Gastroesophageal sphincter (tissue), 3 donors: ENCODE measurements at regions not wholly inside any gene's neighbourhood (a gene's known extent, or its start where the extent isn't known, plus 50 kb on each side); places are given as distances from the start of the nearest gene placed in this dataset.

ENCODE experiments used
- EP300 ChIP-seq: sonication (generic); formaldehyde crosslinking; IDR thresholded peaks from one replicate; pipeline ENCODE4 v1.6.1; 2017; ENCODE audit warnings: antibody characterized with exemption, mild to moderate bottlenecking
- POLR2AphosphoS5 ChIP-seq: sonication (generic); formaldehyde crosslinking; IDR thresholded peaks from one replicate; pipeline ENCODE4 v1.6.1; 2017; ENCODE audit warnings: antibody characterized with exemption
- TF ChIP-seq, protein P1 (sequence below), 4 experiments: fragments of 200-600 bp in 2 of 4; fragments of 450-650 bp in 2 of 4; sonication (generic) in 1 of 4; IDR thresholded peaks; one replicate each; pipeline ENCODE4 v1.5.1; 2017 to 2019; ENCODE audit warnings: antibody characterized with exemption in 4 of 4, mild to moderate bottlenecking in 2 of 4, moderate library complexity in 2 of 4

GRCh38 chr12:77401770-77402081 lies 336.4 kb upstream of the E2F7 start:
- TF ChIP-seq, protein P1, sequence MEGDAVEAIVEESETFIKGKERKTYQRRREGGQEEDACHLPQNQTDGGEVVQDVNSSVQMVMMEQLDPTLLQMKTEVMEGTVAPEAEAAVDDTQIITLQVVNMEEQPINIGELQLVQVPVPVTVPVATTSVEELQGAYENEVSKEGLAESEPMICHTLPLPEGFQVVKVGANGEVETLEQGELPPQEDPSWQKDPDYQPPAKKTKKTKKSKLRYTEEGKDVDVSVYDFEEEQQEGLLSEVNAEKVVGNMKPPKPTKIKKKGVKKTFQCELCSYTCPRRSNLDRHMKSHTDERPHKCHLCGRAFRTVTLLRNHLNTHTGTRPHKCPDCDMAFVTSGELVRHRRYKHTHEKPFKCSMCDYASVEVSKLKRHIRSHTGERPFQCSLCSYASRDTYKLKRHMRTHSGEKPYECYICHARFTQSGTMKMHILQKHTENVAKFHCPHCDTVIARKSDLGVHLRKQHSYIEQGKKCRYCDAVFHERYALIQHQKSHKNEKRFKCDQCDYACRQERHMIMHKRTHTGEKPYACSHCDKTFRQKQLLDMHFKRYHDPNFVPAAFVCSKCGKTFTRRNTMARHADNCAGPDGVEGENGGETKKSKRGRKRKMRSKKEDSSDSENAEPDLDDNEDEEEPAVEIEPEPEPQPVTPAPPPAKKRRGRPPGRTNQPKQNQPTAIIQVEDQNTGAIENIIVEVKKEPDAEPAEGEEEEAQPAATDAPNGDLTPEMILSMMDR (IDR thresholded peaks at IDR 0.05): no peak
- TF ChIP-seq EP300 (no peak), POLR2AphosphoS5 (no peak)
